VCaP (cell line): ENCODE measurements at regions not wholly inside any gene's neighbourhood (a gene's known extent, or its start where the extent isn't known, plus 50 kb on each side); places are given as distances from the start of the nearest gene placed in this dataset.

Experiments used
- H3K27ac ChIP-seq: fragments of 450-650 bp; 2 replicates; pipeline ENCODE4 v1.5.1; 2017
- TF ChIP-seq, protein P1 (sequence below): fragments of 450-650 bp; conservative IDR thresholded peaks from 2 replicates; pipeline ENCODE4 v1.5.1; 2017; ENCODE audit warnings: mild to moderate bottlenecking, moderate library complexity

DNA sequence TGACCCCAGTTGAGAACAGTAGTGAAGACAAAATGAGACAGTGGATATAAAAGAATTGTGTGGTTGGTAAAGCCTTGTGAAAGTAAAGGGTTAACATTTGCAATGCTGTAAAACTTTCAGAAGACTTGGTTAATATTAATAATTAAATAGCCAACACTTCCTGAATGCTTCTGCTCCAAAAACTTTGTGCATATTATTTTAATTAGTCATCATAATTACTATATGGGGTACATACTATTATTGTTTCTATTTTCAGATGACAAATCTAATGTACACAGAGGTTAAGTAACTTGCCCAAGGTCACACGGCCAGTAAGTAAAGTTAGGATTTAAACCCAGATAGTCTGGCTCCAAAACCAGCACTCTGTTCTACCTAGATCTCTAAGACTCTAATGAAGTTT lies 291.3 kb downstream of the OGFRL1 start:
- TF ChIP-seq, protein P1, sequence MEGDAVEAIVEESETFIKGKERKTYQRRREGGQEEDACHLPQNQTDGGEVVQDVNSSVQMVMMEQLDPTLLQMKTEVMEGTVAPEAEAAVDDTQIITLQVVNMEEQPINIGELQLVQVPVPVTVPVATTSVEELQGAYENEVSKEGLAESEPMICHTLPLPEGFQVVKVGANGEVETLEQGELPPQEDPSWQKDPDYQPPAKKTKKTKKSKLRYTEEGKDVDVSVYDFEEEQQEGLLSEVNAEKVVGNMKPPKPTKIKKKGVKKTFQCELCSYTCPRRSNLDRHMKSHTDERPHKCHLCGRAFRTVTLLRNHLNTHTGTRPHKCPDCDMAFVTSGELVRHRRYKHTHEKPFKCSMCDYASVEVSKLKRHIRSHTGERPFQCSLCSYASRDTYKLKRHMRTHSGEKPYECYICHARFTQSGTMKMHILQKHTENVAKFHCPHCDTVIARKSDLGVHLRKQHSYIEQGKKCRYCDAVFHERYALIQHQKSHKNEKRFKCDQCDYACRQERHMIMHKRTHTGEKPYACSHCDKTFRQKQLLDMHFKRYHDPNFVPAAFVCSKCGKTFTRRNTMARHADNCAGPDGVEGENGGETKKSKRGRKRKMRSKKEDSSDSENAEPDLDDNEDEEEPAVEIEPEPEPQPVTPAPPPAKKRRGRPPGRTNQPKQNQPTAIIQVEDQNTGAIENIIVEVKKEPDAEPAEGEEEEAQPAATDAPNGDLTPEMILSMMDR, result no peak

GRCh38 chr6:71582820-71583219 lies 294.2 kb downstream of the OGFRL1 start:
- H3K27ac ChIP-seq, result no peak overlapping the region
- TF ChIP-seq, protein P1, result no peak

More for the DNA sequence above, 291.3 kb downstream of the OGFRL1 start:
- no peak overlapping the region for H3K27ac ChIP-seq

GRCh38 chr6:71584712-71585436 lies 296.3 kb downstream of the OGFRL1 start:
- TF ChIP-seq, protein P1, result no peak

GRCh38 chr6:71585472-71585871 lies 296.9 kb downstream of the OGFRL1 start:
- TF ChIP-seq, protein P1, result no peak
- H3K27ac ChIP-seq, result no peak overlapping the region

More at GRCh38 chr6:71584712-71585436, 296.3 kb downstream of the OGFRL1 start:
- no peak overlapping the region for H3K27ac ChIP-seq

DNA sequence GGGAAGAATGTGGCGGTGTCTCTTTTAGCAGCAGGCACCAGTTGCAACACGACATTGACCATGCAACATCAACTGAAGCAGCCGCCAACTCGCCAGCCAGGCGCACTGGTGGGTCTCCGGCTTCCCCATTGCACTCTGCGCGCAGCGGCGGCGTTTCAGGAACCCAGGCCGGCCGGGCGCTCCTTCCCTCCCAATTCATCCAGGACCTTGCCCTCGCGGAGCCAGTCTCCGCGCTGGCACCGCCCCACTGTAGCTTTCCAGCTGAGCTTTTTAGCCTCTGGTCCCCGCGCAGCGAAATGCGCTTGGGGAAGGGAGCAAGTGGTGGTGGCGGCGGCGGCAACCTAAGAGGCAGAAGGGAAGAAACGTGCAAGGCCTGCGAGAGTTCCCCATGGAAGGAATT lies 297.9 kb upstream of the RIMS1 start:
- H3K27ac ChIP-seq, result no peak overlapping the region
- TF ChIP-seq, protein P1, result no peak

DNA sequence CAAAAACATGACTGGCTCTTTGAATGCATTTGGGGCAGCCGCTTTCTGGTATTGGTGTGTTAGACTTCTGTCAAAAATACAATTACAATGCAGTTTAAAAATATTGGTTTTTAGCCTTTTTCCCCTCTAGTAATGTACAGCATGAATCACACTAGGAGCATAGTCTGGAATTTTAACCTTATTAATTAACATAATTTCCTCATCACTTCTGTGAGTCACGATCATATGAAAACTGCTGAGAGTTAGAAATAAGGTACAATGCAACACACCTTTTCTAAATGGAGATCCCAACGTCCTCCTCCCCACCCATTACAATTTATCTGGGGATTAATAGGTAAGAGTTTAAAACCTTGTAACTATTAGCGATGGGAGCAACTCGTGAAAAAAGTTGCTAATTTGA lies 297.1 kb upstream of the RIMS1 start:
- TF ChIP-seq, protein P1, result no peak
- no peak overlapping the region for H3K27ac ChIP-seq

- TF ChIP-seq, protein P1, result no peak
- H3K27ac ChIP-seq, result no peak overlapping the region
These were observed 293.7 kb upstream of the RIMS1 start for GRCh38 chr6:71592643-71593042.
